H9 (cell line): ENCODE measurements at regions not wholly inside any gene's neighbourhood (a gene's known extent, or its start where the extent isn't known, plus 50 kb on each side); places are given as distances from the start of the nearest gene placed in this dataset.

Source experiments
- DNase-seq: peaks from one replicate; pipeline ENCODE4 v3.0.0-alpha.2; 2017
- H2AFZ ChIP-seq: one replicate; pipeline ENCODE4 v1.6.1; 2013; ENCODE audit warnings: mild to moderate bottlenecking, low read length, control low read depth, moderate library complexity
- H2AK5ac ChIP-seq: 2 replicates; pipeline ENCODE4 v1.6.1; 2013; ENCODE audit warnings: low read length, control low read depth, mixed read lengths; ENCODE audit not compliant: insufficient read length
- H2BK120ac ChIP-seq: one replicate; pipeline ENCODE4 v1.6.1; 2013; ENCODE audit warnings: low read depth, mild to moderate bottlenecking, low read length, control low read depth, inconsistent platforms; ENCODE audit not compliant: poor library complexity, severe bottlenecking
- H2BK12ac ChIP-seq: 2 replicates; pipeline ENCODE4 v1.6.1; 2013; ENCODE audit warnings: low read length, control low read depth, mixed read lengths, low read depth; ENCODE audit not compliant: insufficient read length
- H2BK15ac ChIP-seq: 2 replicates; pipeline ENCODE4 v1.6.1; 2013; ENCODE audit warnings: low read depth, low read length, control low read depth
- H2BK20ac ChIP-seq: one replicate; pipeline ENCODE4 v1.6.1; 2013; ENCODE audit warnings: low read depth, mild to moderate bottlenecking, low read length, control low read depth, inconsistent platforms; ENCODE audit not compliant: poor library complexity, severe bottlenecking
- H2BK5ac ChIP-seq: 2 replicates; pipeline ENCODE4 v1.6.1; 2013; ENCODE audit warnings: low read length, control low read depth, mixed read lengths; ENCODE audit not compliant: insufficient read length
- H3K14ac ChIP-seq: 2 replicates; pipeline ENCODE4 v1.6.1; 2013; ENCODE audit warnings: low read length, control low read depth; ENCODE audit not compliant: insufficient read depth
- H3K18ac ChIP-seq: 2 replicates; pipeline ENCODE4 v1.6.1; 2013; ENCODE audit warnings: low read depth, mild to moderate bottlenecking, mixed read lengths, low read length, control low read depth; ENCODE audit not compliant: insufficient read length
- H3K23ac ChIP-seq: 2 replicates; pipeline ENCODE4 v1.6.1; 2013; ENCODE audit warnings: low read length, control low read depth, mixed read lengths, low read depth; ENCODE audit not compliant: insufficient read length
- H3K23me2 ChIP-seq: 2 replicates; pipeline ENCODE4 v1.6.1; 2013; ENCODE audit warnings: low read depth, mild to moderate bottlenecking, mixed read lengths, low read length, control low read depth; ENCODE audit not compliant: insufficient read length, poor library complexity, severe bottlenecking
- H3K27ac ChIP-seq: 2 replicates; pipeline ENCODE4 v1.5.1; 2013; ENCODE audit warnings: low read length, control low read depth, mixed read lengths, low read depth; ENCODE audit not compliant: insufficient read length
- H3K27me3 ChIP-seq: 2 replicates; pipeline ENCODE4 v1.6.1; 2013; ENCODE audit warnings: low read length, control low read depth, inconsistent platforms; ENCODE audit not compliant: insufficient read depth
- H3K4ac ChIP-seq: 2 replicates; pipeline ENCODE4 v1.6.1; 2013; ENCODE audit warnings: low read depth, mild to moderate bottlenecking, control low read depth, inconsistent platforms, low read length, moderate library complexity
- H3K4me1 ChIP-seq: 2 replicates; pipeline ENCODE4 v1.6.1; 2013; ENCODE audit warnings: low read length, control low read depth, inconsistent platforms; ENCODE audit not compliant: insufficient read depth
- H3K4me2 ChIP-seq: 2 replicates; pipeline ENCODE4 v1.6.1; 2013; ENCODE audit warnings: low read length, control low read depth, mixed read lengths; ENCODE audit not compliant: insufficient read length, insufficient read depth
- H3K56ac ChIP-seq: 2 replicates; pipeline ENCODE4 v1.6.1; 2013; ENCODE audit warnings: low read depth, mild to moderate bottlenecking, mixed read lengths, low read length, control low read depth; ENCODE audit not compliant: insufficient read length
- H3K79me1 ChIP-seq: 2 replicates; pipeline ENCODE4 v1.6.1; 2013; ENCODE audit warnings: low read depth, mild to moderate bottlenecking, moderate library complexity, low read length, control low read depth, inconsistent platforms; ENCODE audit not compliant: insufficient read depth, poor library complexity, severe bottlenecking
- H3K79me2 ChIP-seq: 2 replicates; pipeline ENCODE4 v1.6.1; 2013; ENCODE audit warnings: low read length, control low read depth, inconsistent platforms; ENCODE audit not compliant: insufficient read depth
- H3K9ac ChIP-seq: 2 replicates; pipeline ENCODE4 v1.6.1; 2013; ENCODE audit warnings: low read length, control low read depth, mixed read lengths; ENCODE audit not compliant: insufficient read length; ENCODE audit errors: extremely low read depth
- H3K9me3 ChIP-seq: one replicate; pipeline ENCODE4 v1.6.1; 2013; ENCODE audit warnings: low read depth, low read length, inconsistent platforms; ENCODE audit not compliant: control insufficient read depth
- H3T11ph ChIP-seq: one replicate; pipeline ENCODE4 v1.6.1; 2013; ENCODE audit warnings: mild to moderate bottlenecking, low read length, control low read depth, inconsistent platforms
- H4K20me1 ChIP-seq: one replicate; pipeline ENCODE4 v1.6.1; 2013; ENCODE audit not compliant: control insufficient read depth, insufficient read length, insufficient read depth
- H4K5ac ChIP-seq: 2 replicates; pipeline ENCODE4 v1.6.1; 2013; ENCODE audit warnings: low read depth, mild to moderate bottlenecking, mixed read lengths, low read length, control low read depth; ENCODE audit not compliant: insufficient read length
- H4K8ac ChIP-seq: replicated peaks from 2 replicates; pipeline ENCODE4 v1.6.1; 2013; ENCODE audit warnings: low read length, control low read depth, mixed read lengths, low read depth; ENCODE audit not compliant: insufficient read length
- H4K91ac ChIP-seq: 2 replicates; pipeline ENCODE4 v1.6.1; 2013; ENCODE audit warnings: low read depth, mild to moderate bottlenecking, moderate library complexity, mixed read lengths, low read length, control low read depth; ENCODE audit not compliant: insufficient read length
- H3K27ac Mint-ChIP-seq, 3 experiments: 2 replicates in 2 of 3; 3 replicates in 1 of 3; pipeline ENCODE4 v1.8.0; 2020 to 2021; ENCODE audit warnings: mixed read lengths in 3 of 3, mild to moderate bottlenecking in 1 of 3, moderate library complexity in 1 of 3
- H3K27me3 Mint-ChIP-seq: 2 replicates; pipeline ENCODE4 v1.8.0; 2021; ENCODE audit warnings: low read depth, mild to moderate bottlenecking, moderate library complexity, mixed read lengths
- H3K36me3 Mint-ChIP-seq, 3 experiments: 2 replicates in 2 of 3; 3 replicates in 1 of 3; pipeline ENCODE4 v1.8.0; 2020 to 2021; ENCODE audit warnings: low read depth in 3 of 3, mixed read lengths in 3 of 3; ENCODE audit not compliant: insufficient read depth in 1 of 3
- H3K4me1 Mint-ChIP-seq, 2 experiments: 2 replicates each; pipeline ENCODE4 v1.8.0; 2020; ENCODE audit warnings: mixed read lengths in 2 of 2
- H3K4me3 Mint-ChIP-seq, 2 experiments: 2 replicates in 1 of 2; 3 replicates in 1 of 2; pipeline ENCODE4 v1.8.0; 2020 to 2021; ENCODE audit warnings: mild to moderate bottlenecking in 2 of 2, mixed read lengths in 2 of 2, moderate library complexity in 1 of 2
- H3K9me3 Mint-ChIP-seq, 2 experiments: 2 replicates in 1 of 2; 3 replicates in 1 of 2; pipeline ENCODE4 v1.8.0; 2020; ENCODE audit warnings: mild to moderate bottlenecking in 2 of 2, mixed read lengths in 2 of 2, moderate library complexity in 1 of 2
- WGBS: extraction: QIAGEN DNeasy Blood & Tissue Kit; methylation state at CpG from one replicate; pipeline ENCODE4 v1.1.7; 2013; ENCODE audit warnings: missing lambda C conversion rate, low lambda C conversion rate, mixed read lengths; ENCODE audit not compliant: insufficient read length; ENCODE audit errors: extremely low coverage; 5-methylcytosine and 5-hydroxymethylcytosine counted together
- TF ChIP-seq, protein P1 (sequence below): fragments of 200-600 bp; sonication (generic); conservative IDR thresholded peaks from 3 replicates; pipeline ENCODE4 v1.8.0; 2021; ENCODE audit warnings: antibody characterized with exemption, mild to moderate bottlenecking

DNA sequence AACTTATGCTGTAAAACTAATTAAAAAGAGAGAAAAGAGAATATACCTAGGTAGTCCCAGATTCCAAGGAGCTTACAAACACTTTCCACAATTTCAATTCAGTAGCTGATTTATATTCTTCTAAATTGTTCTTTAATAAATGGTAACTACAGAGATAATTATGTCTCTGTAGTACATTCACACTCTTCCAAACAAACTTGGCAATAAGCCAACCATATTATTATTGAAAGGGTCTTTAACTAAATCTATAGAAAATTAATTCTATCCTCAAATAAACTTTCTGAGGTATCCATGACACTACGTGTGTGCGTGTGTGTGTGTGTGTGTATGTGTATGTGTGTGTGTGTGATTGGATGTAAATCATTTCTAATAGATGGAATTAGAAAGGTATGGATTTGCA lies 217.4 kb upstream of the EYS start:
- Histone ChIP-seq H4K20me1 (no peaks in the 10 kb centered on the region), H4K8ac (no peak overlapping the region), H2BK120ac (no peak overlapping the region), H3K79me1 (no peaks in the 10 kb centered on the region), H3K27me3 (no peaks in the 10 kb centered on the region), H3K14ac (no peak overlapping the region), H2AK5ac (no peak overlapping the region), H2AFZ (no peak overlapping the region), H3K23ac (no peak overlapping the region), H3K23me2 (no peaks in the 10 kb centered on the region), H2BK15ac (no peak overlapping the region), H3K4ac (no peak overlapping the region), H2BK12ac (no peak overlapping the region), H3T11ph (no peak overlapping the region), H3K27ac (no peak overlapping the region), H3K4me2 (no peak overlapping the region), H3K56ac (no peak overlapping the region), H4K5ac (no peak overlapping the region), H3K79me2 (no peaks in the 10 kb centered on the region), H3K18ac (no peak overlapping the region), H2BK5ac (no peak overlapping the region), H4K91ac (no peak overlapping the region), H3K9ac (no peak overlapping the region), H2BK20ac (no peak overlapping the region), H3K9me3 (no peaks in the 10 kb centered on the region), H3K4me1 (no peaks in the 10 kb centered on the region; the same call in 1 of the 2 replicates)
- peaks cover 3 to 13% of the 10 kb centered on the region in 2 experiments; a peak in 2 of 4 replicates for H3K4me1 Mint-ChIP-seq
- H3K27me3 Mint-ChIP-seq = no peaks in the 10 kb centered on the region
- no peak for DNase-seq
- no CpG with 5 or more reads among the region's 2 CpGs for WGBS
- H3K9me3 Mint-ChIP-seq = peaks cover 0 to 2% of the 10 kb centered on the region in 2 experiments; a peak in 2 of 5 replicates
- TF ChIP-seq, protein P1, sequence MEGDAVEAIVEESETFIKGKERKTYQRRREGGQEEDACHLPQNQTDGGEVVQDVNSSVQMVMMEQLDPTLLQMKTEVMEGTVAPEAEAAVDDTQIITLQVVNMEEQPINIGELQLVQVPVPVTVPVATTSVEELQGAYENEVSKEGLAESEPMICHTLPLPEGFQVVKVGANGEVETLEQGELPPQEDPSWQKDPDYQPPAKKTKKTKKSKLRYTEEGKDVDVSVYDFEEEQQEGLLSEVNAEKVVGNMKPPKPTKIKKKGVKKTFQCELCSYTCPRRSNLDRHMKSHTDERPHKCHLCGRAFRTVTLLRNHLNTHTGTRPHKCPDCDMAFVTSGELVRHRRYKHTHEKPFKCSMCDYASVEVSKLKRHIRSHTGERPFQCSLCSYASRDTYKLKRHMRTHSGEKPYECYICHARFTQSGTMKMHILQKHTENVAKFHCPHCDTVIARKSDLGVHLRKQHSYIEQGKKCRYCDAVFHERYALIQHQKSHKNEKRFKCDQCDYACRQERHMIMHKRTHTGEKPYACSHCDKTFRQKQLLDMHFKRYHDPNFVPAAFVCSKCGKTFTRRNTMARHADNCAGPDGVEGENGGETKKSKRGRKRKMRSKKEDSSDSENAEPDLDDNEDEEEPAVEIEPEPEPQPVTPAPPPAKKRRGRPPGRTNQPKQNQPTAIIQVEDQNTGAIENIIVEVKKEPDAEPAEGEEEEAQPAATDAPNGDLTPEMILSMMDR = no peak
- H3K27ac Mint-ChIP-seq = no peak overlapping the region
- H3K36me3 Mint-ChIP-seq = no peaks in the 10 kb centered on the region
- no peak overlapping the region for H3K4me3 Mint-ChIP-seq
